ENCODE measurements at regions not wholly inside any gene's neighbourhood (a gene's known extent, or its start where the extent isn't known, plus 50 kb on each side); places are given as distances from the start of the nearest gene placed in this dataset.

DNA sequence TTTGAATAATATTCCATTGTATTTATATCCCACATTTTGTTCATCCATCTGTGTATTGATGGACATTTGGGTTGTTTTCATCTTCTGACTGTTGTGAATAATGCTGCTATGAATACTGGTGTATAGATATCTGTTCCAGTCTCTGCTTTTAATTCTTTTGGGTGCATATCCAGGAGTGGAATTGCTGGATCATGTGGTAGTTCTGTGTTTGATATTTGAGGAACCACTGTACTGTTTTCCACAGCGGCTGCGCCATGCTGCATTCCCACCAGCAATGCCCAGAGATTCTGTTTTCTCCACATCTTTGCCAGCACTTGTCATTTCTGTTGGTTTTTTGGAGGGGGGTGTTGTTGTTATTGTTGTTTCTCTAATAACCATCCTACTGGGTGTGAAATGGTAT, 131.6 kb upstream of the KIF26B start:
- TF ChIP-seq EZH2 (IDR thresholded peaks at IDR 0.05), result no peak
- TF ChIP-seq, protein P1, sequence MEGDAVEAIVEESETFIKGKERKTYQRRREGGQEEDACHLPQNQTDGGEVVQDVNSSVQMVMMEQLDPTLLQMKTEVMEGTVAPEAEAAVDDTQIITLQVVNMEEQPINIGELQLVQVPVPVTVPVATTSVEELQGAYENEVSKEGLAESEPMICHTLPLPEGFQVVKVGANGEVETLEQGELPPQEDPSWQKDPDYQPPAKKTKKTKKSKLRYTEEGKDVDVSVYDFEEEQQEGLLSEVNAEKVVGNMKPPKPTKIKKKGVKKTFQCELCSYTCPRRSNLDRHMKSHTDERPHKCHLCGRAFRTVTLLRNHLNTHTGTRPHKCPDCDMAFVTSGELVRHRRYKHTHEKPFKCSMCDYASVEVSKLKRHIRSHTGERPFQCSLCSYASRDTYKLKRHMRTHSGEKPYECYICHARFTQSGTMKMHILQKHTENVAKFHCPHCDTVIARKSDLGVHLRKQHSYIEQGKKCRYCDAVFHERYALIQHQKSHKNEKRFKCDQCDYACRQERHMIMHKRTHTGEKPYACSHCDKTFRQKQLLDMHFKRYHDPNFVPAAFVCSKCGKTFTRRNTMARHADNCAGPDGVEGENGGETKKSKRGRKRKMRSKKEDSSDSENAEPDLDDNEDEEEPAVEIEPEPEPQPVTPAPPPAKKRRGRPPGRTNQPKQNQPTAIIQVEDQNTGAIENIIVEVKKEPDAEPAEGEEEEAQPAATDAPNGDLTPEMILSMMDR (IDR thresholded peaks at IDR 0.05), result no peak
- TF ChIP-seq EZH2phosphoT487 (IDR thresholded peaks at IDR 0.05), result no peak
